Myocyte (in vitro differentiated cells): ENCODE measurements at regions not wholly inside any gene's neighbourhood (a gene's known extent, or its start where the extent isn't known, plus 50 kb on each side); places are given as distances from the start of the nearest gene placed in this dataset.
A peak's percentile ranks its signal among the peaks of the same experiment; 100 is the strongest.
"Not testable (repeated sequence)": the region's sequence is repeated elsewhere in the genome, so short reads cannot be mapped to it uniquely, and the experiment has no call there.

Source experiments
- DNase-seq: peaks from one replicate; pipeline ENCODE4 v3.0.0-alpha.2; 2012; ENCODE audit warnings: low read depth

DNA sequence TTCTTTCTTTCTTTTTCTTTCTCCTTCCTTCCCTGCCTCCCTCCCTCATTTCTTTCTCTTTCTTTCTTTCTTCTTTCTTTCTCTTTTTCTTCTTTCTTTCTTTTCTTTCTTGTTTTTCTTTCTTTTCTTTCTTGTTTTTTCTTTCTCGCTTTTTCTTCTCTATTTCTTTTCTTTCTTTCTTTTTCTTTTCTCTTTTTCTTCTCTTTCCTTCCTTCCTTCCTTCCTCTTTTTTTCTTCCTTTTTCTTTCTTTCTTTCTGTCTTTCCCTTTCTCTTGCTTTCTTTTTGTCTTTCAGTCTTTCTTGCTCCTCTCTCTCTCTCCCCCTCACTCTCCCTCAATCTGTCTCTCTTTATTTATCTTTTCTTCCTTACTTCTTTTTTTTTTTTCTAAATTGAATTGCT lies 472.0 kb upstream of the CHRM3 start:
- DNase-seq = no peak

- DNase-seq = no peak
Measured at GRCh38 chr1:238913210-238913609, 473.2 kb upstream of the CHRM3 start.

GRCh38 chr1:238912148-238912547 lies 474.2 kb upstream of the CHRM3 start:
- DNase-seq = no peak

DNA sequence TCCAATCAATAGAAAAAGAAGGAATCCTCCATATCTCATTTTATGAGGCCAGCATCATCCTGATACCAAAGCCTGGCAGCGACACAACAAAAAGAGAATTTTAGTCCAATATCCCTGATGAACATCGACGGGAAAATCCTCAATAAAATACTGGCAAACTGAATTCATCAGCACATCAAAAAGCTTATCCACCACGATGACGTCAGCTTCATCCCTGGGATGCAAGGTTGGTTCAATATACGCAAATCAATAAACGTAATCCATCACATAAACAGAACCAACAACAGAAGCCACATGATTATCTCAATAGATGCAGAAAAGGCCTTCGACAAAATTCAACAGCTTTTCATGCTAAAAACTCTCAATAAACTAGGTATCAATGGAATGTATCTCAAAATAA lies 483.6 kb upstream of the CHRM3 start:
- DNase-seq = not testable (repeated sequence)

DNA sequence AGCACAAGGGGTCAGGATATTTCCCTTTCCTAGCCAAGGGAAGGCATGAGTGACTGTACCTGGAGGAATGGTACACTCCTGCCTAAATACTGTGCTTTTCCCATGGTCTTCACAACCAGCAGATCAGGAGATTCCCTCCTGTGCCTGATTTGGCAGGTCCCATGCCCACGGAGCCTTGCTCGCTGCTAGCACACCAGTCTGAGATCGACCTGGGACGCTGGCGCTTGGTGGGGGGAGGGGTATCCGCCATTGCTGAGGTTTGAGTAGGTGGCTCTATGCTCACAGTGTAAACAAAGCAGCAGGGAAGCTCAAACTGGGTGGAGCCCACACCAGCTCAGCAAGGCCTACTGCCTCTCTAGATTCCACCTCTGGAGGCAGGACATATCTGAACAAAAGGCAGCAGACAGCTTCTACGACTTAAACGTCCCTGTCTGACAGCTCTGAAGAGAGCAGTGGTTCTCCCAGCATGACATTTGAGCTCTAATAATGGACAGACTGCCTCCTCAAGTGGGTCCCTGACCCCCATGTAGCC lies 486.0 kb upstream of the CHRM3 start:
- DNase-seq = no peak

DNA sequence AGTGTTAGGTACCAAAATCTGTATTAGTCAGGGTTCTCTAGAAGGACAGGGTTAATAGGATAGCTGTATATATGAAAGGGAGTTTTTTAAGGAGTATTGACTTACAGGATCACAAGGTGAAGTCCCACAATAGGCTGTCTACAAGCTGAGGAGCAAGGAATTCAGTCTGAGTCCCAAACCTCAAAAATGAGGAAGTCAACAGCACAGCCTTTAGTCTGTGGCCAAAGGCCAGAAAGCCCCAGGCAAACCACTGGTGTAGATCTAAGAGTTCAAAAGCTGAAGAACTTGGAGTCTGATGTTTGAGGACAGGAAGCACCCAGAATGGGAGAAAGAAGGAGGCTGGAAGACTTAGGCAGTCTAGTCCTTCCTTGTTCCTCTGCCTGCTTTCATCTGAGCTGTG lies 487.5 kb upstream of the CHRM3 start:
- peak; percentile 16 for DNase-seq

- no peak for DNase-seq
Measured at GRCh38 chr1:238895911-238896310, 490.5 kb upstream of the CHRM3 start.

DNA sequence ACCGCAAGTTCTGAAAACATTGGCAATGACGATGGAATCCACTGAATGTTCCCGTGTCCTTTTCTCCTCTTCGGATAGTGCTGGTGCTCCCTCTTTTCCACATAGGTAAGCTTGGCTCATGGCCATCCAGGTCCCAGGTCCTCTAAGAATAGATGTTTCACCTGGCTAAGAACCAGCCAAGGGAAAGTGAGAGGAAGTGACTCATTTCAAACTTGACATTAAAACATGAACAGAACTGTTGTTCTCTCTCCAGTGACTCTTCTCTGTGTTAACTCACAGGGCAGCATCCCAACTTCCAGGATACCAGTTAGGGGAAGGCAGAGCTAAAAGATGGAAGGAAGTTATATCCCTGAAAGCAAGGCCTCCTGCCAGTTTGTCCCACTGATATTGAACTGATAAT lies 493.8 kb upstream of the CHRM3 start:
- no peak for DNase-seq

DNA sequence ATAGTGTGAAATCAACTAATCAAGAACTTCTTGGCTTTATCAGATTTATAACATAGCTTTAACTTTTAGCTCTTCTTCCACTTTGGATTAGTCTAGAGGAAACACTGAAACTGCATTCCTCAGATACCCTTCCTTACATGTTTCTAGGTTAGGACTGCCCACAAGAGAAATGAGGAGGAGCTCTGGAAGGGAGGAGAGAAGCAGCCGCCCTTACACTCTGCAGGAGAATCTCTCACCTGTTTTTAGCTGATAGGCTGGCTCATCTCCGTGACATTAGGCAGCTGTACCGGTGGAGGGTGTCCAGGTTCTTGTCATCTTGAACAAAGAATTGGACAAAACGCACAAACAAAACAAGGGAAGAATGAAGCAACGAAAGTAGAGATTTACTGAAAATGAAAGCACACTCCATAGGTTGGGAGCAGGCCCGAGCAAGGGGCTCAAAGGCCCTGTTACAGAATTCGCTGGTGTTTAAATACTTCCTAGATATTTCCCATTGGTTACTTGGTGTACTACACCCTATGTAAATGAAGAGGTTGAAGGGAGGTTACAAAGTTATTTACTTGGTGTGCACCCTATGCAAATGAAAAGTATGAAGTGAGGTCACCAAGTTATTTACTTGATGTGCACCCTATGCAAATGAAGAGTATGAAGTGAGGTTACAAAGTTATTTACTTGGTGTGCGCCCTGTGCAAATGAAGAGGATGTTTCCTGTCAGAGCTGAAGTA lies 524.9 kb upstream of the CHRM3 start:
- DNase-seq = peak; percentile 5

DNA sequence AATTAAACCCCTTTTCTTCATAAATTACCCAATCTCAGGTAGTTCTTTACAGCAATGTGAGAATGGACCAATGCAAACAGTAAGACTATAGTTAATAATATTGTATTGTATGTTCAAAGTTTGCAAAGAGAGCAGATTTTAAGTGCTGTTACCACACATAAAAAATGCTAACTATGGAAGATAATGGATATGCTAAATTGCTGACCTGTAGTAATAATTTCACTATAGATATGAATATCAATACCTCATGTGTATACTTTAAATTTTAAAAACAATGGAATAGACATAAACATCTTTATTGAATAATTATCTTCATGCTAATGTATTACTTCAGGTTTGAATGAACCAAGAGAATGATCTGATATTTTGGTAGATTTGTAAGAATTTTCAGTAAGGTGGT lies 552.4 kb upstream of the CHRM3 start:
- no peak for DNase-seq

GRCh38 chr1:238832106-238832505 lies 554.3 kb upstream of the CHRM3 start:
- DNase-seq = no peak

GRCh38 chr1:238830036-238830611 lies 556.2 kb upstream of the CHRM3 start:
- DNase-seq = no peak

- DNase-seq = no peak
Measured at GRCh38 chr1:238826891-238827290, 559.5 kb upstream of the CHRM3 start.

DNA sequence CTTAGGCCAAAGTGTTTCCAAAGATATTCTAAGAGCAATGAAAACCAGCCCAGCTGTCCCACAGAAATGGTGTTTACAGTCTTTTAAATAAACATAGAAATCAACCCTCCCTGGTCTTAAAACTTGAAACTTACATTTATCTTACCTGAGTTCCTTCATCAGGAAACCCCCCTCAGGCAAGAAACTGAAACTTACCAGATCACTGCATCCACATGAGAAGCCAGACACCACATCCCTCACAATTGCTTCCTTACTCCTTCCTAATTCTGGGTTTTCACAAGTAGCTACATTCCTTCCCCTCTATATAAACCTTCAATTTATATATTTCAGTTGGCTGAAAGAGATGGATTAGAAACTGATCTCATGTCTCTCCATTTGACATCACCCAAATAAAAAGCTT lies 563.0 kb upstream of the CHRM3 start:
- DNase-seq = no peak

DNA sequence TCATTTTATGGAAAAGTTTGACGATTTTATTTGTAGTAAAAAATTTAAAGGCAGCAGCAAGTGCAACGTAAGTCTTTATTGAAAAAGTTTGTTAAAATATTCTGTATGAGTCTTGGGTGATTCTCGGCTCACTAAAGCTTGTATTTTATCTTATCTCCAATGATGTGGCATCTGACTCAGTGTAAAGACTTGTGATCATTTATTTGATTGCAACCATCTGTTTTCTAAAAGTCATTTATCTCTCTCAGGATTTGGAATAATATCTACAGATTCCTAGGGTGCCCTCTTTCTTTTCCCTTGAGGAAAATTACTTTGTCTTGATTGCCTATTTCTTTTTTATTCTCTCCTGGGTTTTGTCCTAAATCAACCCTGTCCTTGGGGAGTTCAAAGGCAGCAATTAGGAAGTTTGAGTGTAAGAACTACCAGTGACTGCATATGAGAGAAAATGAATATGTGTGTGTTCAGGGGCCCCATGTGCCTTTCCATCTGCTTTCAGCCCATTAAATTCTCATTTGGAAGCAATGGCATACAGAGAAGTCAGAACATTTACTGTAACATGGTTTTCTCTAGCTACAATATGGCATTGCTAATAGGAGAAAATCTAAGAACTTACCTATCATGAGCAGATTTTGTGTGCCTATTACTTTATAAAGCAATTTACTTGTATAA lies 575.0 kb upstream of the CHRM3 start:
- DNase-seq = no peak

GRCh38 chr1:238790882-238791281 lies 595.5 kb upstream of the CHRM3 start:
- DNase-seq = no peak

DNA sequence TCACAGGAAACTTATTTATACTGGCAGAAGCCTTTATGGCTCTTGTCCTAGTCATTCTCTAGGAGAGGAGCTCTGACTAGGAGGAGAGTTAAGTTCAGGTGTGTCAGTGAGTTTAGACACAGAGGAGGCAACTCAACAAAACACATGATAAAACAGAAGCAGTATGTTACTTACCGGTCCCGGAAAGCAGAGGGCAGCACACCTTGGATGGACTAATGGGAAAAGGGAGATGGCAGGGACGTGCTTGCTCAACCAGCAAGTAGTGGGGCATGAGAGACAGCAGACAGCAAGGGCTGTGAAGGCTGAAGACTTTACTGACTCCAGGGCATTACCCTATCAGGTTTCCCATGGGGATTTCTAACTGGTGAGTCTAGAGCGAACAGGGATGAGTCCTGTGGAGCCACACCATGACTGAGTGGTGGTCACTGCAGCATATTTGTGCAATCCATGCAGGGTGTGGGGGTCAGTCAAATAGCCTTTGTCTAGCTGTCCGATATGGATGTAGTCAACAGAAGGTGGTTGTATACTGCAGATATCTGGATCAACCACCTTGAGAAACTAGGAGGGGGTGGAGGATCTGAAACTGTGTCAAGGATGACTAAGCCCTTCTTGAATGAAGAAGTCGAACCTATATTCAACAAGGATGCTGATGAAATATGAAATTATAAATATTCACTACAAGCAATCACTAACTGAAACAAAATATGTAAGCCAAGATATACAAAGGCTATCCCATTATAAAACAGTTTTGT lies 596.3 kb upstream of the CHRM3 start:
- DNase-seq = no peak

GRCh38 chr1:238787471-238787870 lies 598.9 kb upstream of the CHRM3 start:
- DNase-seq = no peak

- DNase-seq = no peak
Measured at GRCh38 chr1:238783633-238784032, 602.7 kb upstream of the CHRM3 start.

GRCh38 chr1:238779716-238780115 lies 606.7 kb upstream of the CHRM3 start:
- peak; percentile 22 for DNase-seq

DNA sequence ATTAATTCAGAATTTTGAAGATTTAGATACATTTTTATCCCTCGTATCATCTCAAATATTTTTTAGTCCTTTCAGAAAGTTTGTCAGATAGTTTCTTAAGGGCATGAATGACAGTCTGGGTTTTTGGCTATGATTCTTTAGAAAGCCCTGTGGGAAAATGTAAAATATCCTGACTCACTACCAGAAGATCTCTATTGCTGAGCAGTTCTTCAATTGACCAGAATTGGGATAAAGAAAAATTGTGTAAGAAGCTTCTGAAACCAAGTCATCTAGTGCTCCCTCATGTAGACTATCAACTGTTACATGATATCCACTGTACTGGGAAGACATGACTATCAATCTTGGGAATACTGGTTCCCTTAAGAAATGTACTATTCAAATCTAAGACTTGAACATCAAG lies 608.3 kb upstream of the CHRM3 start:
- peak; percentile 9 for DNase-seq

DNA sequence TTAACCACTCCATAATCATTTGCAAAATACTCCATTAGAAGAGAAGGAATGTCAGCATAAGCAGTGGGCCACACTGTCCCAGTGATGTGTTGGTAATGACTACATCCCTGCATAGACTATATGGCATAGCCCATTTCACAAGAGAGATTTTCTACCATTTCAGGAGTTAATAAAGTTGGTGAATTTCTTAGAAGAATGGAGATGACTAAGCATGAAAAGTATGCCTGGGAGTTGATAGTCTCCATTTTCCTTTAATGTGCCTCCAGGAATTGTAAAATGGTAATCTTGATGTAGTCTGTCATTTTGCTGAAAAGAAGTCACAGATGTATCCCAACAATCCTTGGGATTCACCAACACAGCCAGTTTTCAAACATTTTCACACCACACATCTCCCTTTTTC lies 608.8 kb upstream of the CHRM3 start:
- DNase-seq = peak; percentile 6
